GM18907 (cell line): ENCODE measurements at regions not wholly inside any gene's neighbourhood (a gene's known extent, or its start where the extent isn't known, plus 50 kb on each side); places are given as distances from the start of the nearest gene placed in this dataset.
"Not testable (repeated sequence)": the region's sequence is repeated elsewhere in the genome, so short reads cannot be mapped to it uniquely, and the experiment has no call there.

ENCODE experiments used
- ATAC-seq: cut with Tn5 transposase; IDR thresholded peaks from one replicate; pipeline ENCODE4 v1.9.1; 2021; ENCODE audit warnings: mild to moderate bottlenecking, moderate library complexity; ENCODE audit not compliant: unreplicated experiment

DNA sequence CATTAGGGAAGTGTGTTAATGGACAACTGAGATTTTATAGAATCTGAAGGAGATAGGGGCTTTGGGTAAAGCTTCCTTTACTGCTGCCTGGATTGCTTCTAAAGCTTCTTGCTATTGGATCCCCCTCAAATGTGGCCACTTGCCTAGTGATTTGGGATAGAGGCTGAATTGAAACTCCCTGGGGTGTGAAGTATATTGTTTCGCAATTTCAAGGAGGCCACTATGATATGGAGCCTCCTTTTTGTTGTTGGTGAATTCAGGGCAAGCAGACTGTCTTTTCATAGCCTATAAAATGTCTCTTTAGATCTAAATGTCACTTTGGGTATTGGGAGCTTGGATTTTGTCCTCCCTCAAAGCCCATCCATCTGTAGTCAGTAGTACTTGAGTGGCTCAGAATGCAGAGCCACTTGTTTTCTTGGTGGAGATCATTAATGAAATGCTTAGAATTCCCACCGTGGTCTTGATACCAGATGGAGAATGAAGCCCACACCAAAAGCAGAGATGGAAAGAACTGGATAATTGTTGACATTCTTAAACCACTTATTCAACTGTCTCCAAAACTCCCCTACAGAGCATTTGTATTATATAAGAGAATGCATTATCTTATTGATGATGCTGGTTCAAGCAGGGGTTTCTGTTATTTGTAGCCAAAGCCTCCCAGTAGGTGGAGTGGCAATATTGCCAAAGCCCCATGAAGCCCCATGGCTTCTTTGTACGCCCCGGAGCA lies 144.3 kb upstream of the KCNE2 start:
- no peak for ATAC-seq

DNA sequence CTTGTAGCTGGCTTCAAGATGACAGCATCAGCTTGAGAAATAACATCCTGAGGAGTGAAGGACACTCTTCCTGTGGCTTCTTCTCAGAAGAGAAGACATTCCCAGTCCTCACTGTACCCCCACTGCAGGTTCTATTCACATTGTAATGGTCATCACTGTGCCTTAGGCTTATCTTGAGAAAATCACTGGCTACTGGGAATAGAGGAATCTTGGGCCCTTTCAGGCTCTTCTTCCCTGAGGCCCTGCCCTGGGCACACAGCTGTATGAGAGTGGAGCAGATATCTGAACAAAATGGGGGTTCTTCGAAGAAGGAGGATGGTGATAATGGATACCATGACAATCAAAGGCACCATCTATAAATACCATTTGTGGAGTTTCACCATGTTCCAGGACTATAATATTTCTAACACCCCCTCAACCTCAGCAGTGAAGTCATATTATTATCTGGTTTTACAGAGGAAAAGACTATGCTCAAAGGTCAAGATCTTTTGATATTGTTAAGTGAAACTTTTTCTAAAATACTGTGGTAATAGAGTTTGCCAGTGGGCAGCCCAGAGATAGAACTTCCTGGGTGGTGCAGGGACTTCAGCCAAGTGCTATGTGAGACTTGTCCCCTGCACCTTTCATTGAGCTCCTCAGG lies 143.1 kb upstream of the KCNE2 start:
- no peak for ATAC-seq

DNA sequence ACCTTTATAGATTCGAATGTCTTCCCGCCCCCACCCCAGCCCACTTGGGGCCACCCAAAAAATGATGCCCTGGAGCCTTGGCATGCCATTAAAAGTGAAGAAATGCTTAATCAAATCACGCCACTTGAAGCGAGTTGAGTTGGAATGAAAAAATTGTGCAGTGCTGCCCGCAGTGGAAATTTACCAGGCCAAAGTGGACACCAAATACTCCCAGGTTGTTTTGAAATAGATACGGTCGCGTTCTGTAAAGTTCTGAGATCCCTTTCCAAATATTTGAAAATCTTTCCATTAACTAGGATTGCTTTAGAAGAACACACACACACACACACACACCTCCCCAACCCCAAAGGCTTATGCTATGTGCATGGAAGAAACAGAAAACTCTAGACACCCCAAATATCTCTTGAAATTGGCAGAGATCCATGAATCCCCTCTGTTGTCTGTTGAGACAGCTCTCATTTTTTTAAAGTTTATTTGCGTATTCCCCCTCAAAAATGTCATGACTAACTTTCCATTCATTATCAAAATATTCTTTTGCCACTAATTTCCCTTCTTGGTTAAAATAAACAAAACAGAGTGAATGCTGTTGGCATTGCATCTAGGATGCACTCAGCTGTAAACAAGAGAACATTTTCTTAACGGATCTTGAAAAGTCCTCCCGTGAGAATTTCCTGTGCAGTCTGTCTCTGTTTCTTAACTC lies 142.3 kb upstream of the KCNE2 start:
- no peak for ATAC-seq

DNA sequence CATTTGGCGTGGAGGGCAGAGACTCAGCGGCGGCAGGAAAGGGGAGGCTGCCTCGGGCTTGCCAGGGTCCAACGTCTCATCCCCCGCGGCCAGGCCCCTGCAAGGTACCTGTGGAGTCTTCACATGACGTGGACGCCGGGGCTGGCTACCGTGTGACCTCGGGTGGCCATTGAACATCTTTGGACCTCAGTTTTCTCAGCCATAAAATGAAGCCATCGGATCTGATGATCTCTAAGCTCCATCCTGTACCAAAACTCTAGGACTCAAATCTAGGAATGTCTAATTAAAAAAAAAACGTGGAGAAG lies 141.8 kb upstream of the KCNE2 start:
- ATAC-seq: no peak

DNA sequence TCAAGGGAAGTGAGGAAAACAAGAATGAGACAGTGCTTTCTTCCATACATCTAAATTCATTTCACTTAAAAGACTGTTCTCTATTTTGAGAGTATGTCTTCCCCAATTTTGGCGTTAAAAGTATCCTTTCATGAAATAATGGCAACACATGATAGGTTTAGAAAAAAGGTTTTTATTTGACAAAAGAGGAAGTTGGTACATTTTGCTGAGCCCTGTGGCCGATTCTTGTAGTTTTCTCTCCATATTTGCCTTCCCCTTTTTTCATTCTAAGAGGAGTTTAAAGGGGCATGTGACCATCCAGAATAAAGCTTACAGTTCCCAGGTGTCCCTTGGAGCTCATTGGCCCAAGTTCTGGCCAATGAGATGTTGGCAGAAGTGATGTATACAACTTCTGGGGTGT lies 140.4 kb upstream of the KCNE2 start:
- no peak for ATAC-seq

DNA sequence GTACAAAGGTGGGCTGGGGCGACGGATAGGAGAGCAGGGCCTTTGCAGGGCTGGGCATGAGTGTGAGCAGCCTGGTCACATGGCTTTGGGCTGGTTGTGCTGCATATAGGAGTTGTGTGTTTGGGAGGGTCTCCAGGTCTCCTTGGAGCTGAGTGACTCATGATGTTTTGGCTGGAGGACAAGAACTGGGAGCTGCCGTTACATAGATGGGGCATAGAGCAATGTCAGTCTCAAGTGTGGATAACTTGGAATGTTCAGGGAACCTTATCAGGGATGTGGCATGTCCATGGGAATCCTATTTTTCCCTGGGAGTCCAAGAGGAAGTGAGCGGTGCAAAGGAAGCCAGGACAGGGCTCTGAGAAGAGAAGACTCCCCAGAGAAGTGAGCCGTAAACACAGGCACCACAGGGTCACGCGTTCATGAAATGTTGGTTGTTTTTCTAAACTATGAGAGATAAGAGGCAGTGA lies 136.4 kb upstream of the KCNE2 start:
- no peak for ATAC-seq

DNA sequence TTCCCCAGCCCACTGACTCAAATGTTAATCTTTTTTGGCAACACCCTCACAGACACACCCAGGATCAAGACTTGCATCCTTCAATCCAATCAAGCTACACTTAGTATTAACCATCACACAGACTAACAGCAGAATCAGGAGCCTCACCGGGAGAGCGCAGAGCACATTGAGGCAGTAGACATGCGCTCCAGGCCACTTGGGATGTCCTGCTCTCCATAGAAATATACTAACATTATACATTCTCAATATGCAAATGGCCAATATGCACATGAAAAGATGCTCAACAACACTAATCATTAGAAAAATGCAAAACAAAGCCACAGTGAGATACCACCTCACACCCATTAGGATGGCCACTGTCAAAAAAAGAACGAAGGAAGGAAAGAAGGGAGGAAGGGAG lies 135.0 kb upstream of the KCNE2 start:
- ATAC-seq: no peak

DNA sequence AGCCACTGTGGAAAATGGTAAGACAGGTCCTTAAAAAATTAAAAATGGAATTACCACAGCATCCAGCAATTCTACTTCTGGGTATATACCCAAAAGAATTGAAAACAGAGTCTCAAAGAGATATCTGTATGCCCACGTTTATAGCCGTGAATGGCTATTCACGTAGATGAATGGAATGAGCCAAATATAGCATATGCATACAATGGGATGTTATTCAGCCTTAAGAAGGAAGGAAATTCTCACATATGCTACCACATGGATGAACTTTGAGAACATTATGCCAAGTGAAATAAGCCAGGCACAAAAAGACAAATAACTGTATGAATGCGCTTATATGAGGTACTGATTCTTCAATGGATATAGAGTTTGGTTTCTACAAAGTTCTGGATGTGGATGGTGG lies 134.5 kb upstream of the KCNE2 start:
- ATAC-seq: no peak

DNA sequence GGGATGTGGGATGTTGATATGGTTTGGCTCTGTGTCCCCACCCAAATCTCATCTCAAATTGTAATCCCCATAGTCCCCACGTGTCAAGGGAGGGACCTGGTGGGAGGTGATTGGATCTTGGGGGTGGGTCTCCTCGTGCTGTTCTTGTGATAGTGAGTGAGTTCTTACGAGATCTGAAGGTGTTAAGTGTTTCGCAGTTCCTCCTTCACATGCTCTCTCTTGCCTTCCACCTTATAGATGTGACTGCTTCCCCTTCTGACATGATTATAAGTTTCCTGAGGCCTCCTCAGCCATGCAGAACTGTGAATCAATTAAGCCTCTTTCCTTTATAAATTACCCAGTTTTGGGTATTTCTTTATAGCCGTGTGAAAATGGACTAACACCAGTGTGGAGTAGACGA lies 130.1 kb upstream of the KCNE2 start:
- ATAC-seq: not testable (repeated sequence)

DNA sequence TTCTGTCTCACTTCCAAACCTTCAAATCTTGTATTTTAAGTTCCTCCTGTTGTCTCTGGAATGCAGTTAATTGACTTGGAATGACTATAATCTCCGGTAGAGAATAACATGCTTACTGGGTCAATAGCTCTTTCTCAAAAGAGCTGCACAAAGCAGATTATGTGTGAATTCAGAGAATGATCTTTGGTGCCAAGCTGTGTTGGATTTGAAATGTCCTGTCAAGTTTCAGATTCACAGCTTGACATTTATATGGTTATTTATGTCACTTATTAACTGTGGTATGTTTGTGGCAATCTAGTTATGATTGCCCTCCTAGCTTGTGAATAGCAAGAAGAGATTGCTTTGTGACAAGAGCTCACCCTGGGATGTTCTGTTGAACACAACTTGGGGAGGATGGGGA lies 128.3 kb upstream of the KCNE2 start:
- ATAC-seq: no peak

DNA sequence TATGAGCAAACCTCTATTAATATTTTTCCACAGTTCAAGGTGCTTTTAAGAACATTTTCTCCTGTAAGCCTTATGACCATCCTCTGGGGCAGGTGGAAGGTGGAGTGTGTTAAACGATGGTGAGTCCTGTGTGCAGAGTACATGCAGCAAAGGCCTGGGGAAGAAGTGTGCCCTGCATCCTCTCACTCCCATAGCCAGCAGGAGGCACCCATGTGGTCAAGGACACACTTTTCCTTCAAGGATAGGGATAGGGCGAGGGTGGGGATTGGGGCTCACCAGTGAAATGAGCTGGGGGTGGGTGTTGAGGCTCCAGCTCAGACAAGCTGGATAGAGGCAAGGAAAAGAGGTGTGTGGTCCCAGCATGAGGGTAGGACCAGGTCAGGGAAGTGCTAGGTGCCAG lies 120.8 kb upstream of the KCNE2 start:
- ATAC-seq: no peak

DNA sequence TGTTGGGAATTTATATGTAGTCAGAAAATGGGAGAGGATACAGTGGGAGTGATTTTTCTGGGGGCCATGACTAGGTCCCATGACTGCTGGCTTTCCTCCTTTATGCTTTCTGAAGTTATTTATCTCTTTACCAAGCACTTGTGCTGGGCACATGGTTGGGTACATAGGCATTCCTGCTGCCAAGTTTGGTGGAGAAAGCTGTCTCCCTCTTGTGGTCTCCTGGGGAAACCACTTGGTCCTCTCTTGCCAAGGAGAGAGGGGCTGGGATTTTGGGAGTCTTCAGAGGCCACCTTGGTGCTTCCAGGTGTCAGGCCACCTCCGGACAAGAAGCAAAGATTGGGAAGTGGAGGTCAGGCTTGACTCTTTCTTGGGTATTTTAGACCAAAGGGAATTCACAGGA lies 120.2 kb upstream of the KCNE2 start:
- no peak for ATAC-seq

DNA sequence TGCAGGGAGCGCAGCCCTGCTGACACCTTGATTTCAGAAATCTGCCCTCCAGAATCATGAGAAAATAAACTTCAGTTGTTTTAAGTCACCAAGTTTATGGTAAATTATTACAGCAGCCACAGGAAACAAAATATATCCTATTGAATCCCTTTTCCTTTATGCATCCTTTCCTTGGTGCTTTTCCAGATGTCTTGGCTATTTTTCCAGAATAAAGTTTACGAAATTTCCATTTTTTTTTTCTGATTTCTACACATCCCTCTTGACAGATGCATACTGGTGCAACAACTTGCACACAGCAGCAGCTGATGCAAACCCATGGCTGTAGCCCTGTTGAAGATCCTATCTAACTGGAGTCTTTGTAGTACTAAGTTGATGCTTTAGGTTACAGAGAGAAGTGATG lies 111.1 kb upstream of the KCNE2 start:
- no peak for ATAC-seq

DNA sequence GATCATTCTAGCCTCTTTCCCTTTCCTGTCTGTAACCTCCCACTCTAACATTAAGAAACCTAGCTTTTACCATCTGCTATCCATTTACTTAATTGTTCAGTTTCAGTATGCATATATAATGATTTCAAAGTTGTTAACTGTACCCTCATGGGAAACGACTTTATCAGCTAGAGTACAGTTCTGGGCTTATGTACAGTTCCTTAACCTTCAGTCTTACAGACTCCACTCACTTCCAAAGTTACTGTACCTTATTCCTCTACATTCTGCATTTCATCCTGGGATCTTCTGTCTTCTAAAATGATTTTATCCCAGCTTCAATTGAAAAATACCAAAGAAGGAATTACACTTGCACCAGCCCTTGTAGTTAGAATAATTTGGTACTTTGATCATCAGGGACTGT lies 108.7 kb upstream of the KCNE2 start:
- ATAC-seq: no peak

DNA sequence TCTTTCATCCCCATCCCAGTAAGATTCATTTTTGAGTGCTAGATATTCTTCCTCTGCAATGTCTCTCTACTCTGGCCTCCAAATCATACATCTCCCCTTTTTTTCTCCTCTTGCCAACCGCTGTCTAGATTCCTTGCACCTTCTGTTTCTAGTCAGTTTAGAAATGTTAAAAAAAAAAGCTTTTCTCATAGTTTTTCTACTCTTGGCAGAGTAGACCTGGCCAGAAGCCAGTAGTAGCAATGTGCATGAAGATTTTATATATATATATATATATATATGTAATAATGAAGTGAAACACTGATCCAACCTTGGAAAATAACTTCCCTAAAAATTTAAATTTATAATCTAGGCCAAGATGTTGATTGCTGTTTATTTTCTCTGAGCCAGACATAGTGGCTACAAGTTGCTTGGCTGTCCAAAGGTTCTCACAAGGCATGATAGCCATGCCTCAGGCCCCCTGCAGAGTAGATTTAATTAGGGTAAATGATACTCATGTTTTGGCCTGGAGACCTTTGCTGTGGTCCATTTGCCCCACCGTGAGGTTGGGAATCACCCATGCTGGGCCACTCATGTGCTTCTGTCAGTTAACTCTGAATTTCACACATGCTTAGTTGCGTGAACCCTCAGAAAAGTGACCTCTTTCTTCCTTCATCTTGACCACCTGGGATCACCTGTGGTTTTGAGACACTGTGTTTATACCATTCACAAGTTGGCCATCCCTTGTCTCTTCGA lies 103.4 kb upstream of the KCNE2 start:
- ATAC-seq: no peak

DNA sequence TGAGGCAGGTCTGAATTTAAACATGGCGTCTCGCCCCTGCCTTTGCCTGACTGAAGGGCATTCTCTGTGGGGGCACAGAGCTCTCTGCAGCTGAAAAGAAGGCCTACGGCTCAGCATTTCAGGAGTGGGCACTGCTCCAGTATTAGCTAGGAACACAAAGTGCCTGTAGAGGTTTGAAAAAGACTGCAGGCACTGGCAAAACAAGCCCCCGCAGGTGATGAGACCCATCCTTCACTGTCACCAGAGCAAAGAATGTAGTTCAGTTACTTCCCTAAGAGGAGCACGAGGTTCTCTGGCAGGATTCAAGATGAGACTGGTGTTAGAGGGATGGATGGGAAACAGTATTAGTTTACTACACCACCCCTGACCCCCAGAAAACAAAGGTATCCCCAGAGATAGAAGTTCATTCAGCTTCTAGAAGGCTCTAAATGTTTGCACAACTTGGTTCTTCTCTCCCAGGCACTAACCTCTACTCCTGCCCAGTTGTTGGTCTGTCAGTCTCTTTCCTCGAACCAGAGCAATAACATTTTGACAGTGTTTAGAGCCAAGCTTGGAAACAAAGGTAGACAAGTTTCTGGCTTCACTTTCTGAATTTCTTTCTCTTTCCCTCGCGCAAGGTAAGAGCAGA lies 101.9 kb upstream of the KCNE2 start:
- ATAC-seq: no peak

DNA sequence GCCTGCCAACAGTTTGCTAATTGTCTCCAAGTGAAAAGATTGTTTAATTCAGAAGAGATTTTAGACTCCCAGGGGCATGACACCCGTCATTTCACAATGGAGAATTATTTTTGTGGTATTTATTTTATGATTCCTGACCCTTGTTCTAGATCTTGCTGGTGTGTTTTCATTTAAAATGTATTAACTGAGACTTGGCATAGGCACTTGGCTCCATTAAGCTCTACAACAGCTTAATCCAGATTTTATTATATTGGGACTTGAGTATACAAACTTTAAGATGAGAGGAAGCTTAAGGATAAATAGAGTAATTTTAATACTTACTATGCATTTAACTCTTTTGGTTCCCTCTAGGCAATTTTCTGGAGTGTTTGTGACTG lies 101.3 kb upstream of the KCNE2 start:
- ATAC-seq: no peak

DNA sequence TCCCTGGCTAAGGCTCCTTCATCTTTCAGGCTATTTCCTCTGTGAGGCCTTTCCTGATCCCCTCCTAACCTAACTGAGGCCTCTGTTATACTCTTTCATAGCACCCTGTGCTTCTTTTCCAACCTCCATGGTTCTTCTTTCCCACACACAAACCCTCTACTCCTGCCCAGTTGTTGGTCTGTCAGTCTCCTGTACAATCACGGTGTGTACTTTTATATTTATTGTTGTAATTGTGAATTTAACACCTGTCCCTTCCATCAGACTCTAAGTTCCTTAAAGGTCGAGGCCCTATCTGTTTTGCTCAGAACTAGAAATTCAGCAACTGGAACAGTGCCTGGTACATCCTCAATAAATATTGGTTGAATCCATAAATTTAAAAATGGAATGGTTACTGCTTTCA lies 100.2 kb upstream of the KCNE2 start:
- ATAC-seq: no peak

DNA sequence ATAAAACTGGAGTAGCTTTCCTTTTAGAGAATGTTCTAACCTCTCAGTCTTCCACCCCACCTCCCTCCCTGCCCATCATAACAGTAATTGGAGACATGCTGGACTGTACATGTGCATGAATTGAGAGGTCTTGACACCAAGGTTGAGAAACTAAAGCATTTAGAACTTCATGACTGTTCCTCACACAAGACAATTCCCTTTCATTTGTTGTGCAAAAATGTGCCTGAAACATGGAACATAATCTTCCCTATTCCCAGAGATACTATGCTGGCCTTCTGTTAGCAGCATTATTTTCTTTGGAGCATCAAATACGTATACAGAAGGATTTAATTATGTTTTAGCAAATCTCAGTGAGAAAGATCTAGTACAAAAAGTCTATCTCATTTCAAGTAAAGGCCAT lies 97.5 kb upstream of the KCNE2 start:
- ATAC-seq: no peak

DNA sequence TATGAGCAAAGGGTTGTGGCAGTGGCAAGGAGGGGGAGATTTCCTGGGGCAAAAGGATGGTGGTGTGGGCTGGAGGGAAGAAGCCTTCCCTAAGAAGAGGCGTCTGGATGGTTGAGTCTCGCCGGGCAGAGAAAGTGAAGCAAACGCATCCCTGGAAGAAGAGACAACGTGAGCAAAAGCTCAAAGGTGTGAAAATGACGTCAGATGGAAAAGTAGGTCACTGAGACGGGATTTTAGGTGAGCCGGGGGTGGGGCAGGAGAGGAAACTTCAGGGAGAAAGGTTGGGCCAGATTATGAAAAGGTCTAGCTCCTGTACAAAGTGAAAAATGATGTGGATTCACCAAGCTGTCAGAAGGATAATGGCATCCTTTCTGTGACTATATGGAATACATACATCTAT lies 95.3 kb upstream of the KCNE2 start:
- no peak for ATAC-seq

DNA sequence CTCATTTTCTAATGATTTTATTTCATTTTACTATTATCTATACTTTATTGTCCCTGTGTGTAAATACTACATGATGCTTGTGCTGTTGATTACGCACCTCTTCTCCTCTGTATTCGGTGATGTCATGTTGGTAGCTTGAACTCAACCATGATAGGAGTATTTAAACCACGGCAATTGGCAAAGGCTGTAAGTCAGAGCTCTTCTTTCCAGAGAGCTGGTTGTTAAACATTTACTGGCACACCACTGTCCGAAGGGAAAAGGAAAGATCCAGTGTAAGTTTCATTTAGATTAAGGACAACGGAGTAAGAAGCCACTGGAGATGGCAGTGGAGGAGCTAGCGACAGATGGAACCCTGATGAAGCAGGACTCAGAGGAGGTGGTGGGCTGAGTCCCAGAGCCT lies 93.4 kb upstream of the KCNE2 start:
- no peak for ATAC-seq
